GM13976 (cell line): ENCODE measurements at regions not wholly inside any gene's neighbourhood (a gene's known extent, or its start where the extent isn't known, plus 50 kb on each side); places are given as distances from the start of the nearest gene placed in this dataset.

ENCODE experiments used
- DNase-seq: peaks from one replicate; pipeline ENCODE4 v3.0.0; 2012; ENCODE audit warnings: low spot score
- CTCF ChIP-seq: IDR thresholded peaks from 2 replicates; pipeline ENCODE4 v1.5.1; 2012; ENCODE audit warnings: borderline replicate concordance, mild to moderate bottlenecking; ENCODE audit not compliant: insufficient read depth; ENCODE audit errors: extremely low read depth, missing control alignments, control extremely low read depth
- in situ Hi-C: fragments of 300-500 bp; cut with MboI; formaldehyde crosslinking; loops from one replicate; pipeline ENCODE4 v1.12.0; 2022; ENCODE audit warnings: low sequenced_read_pairs, mixed read lengths, inconsistent platforms; ENCODE audit not compliant: unreplicated experiment

- in situ Hi-C loops = no loop called here
- TF ChIP-seq CTCF = no peak
Observed at GRCh38 chr3:110533089-110533488, 538.5 kb upstream of the NECTIN3 start.

DNA sequence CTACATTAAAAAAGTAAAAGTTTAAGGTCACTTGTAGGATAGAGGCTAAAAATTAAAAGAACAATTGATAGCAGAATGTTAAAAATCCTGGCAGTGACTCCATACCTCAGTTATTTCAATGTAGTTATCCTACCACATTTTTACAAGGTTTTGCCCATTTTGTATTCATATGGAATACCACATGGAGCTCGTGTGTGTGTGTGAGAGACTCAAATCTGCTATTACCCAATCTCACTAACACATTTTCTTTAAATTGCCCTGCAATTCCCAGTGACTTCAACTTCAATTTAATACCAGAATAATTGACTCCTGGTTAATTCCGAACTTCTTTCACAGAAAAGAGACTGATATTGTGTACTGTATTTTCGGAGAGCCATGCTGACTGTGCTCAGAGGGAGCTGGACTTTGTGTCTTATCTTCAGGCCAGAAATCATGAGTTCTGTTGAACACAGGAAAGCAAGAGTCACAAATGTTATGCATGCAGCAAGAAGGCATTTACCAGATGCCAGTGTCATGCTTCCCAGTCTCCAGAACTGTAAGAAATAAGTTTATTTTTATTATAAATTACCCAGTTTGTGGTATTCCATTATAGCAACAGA lies 529.0 kb upstream of the NECTIN3 start:
- no peak for TF ChIP-seq CTCF
- in situ Hi-C loops = no loop called here
- no peak for DNase-seq

More at GRCh38 chr3:110533089-110533488, 538.5 kb upstream of the NECTIN3 start:
- DNase-seq = no peak

GRCh38 chr3:110544730-110545129 lies 526.9 kb upstream of the NECTIN3 start:
- TF ChIP-seq CTCF = no peak
- in situ Hi-C loops = no loop called here
- no peak for DNase-seq

DNA sequence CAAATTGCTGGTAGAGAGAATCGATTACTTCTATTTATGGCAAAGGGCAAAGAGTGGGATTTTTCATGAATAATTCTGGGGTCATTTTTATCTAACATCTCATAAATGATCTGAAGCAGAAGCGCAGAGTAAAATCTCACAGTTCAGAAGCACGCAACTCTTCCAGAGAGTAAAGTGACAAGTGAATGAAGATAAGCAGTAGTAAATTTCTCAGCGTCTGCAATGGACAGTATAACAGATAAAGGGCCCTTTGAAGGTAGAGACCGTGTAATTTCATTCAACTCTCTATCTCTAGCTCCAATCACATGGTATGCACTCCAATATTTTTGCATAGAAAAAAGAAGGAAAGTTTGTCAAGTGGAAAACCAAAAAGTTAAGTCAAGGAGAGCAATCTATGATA lies 521.1 kb upstream of the NECTIN3 start:
- no peak for DNase-seq
- no peak for TF ChIP-seq CTCF
- in situ Hi-C loops = no loop called here

DNA sequence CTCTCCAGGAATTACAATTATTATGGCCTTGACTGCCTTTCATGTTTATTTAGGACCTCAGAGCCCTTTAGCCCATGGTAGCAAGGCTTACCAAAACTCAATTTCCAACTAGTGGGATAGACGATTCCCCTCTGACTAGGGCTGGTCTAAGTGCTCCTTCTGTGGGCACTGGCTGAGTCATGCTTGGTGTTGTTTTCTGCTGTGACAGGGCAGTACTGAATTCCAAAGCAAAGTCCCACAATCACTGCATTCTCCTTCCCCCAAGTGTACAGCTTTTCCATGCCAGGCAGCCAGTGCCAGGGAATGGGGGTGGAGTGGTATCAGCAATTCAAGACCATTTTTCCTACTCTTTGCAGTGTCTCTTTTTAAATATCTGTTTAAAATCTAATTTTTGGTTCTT lies 509.0 kb upstream of the NECTIN3 start:
- in situ Hi-C loops = no loop called here
- no peak for TF ChIP-seq CTCF
- no peak for DNase-seq

DNA sequence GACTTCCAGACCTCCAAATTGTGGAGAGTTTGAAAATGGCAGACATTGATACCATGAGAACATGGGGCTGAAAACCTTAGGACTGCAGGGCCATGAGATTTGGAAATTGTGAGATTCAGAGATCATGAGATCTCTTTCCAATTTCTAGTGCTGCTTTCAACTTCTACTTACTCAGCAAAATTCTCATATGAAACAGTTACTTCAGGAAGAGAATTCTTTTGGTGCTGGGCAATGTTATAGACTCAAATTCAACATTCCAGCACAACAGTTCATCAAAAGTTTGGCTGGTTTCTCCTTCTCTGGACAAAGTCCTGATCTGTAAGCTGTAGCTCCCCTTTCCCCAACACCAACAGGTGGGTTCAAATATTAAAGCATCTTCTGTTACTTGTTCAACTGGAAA lies 506.9 kb upstream of the NECTIN3 start:
- DNase-seq = no peak
- in situ Hi-C loops = no loop called here
- no peak for TF ChIP-seq CTCF

- TF ChIP-seq CTCF = no peak
- DNase-seq = no peak
- in situ Hi-C loops = no loop called here
Observed at GRCh38 chr3:110567029-110567428, 504.6 kb upstream of the NECTIN3 start.
